Ammon's horn (tissue), 1 donor: ENCODE measurements at regions not wholly inside any gene's neighbourhood (a gene's known extent, or its start where the extent isn't known, plus 50 kb on each side); places are given as distances from the start of the nearest gene placed in this dataset.
"Not testable (repeated sequence)": the region's sequence is repeated elsewhere in the genome, so short reads cannot be mapped to it uniquely, and the experiment has no call there.

Experiments used
- DNase-seq: peaks from one replicate; pipeline ENCODE4 v3.0.0-alpha.2; 2016; ENCODE audit warnings: low spot score

DNA sequence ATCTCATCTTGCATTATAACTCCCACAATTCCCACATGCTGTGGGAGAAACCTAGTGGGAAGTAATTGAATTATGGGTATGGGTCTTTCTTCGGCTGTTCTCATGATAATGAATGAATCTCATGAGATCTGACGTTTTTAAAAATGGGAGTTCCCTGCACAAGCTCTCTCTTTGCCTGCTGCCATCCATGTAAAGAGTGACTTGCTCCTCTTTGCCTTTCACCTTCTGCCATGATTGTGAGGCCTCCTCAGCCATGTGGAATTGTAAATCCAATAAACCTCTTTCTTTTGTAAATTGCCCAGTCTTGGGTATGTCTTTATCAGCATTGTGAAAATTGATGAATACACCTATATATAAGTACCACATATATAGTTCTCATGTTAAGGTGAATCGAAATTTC lies 961.7 kb upstream of the COX7C start:
- DNase-seq: no peak

- DNase-seq: not testable (repeated sequence)
Measured at GRCh38 chr5:85657328-85657727, 960.4 kb upstream of the COX7C start.

- DNase-seq: not testable (repeated sequence)
Measured at GRCh38 chr5:85662969-85663707, 954.6 kb upstream of the COX7C start.

DNA sequence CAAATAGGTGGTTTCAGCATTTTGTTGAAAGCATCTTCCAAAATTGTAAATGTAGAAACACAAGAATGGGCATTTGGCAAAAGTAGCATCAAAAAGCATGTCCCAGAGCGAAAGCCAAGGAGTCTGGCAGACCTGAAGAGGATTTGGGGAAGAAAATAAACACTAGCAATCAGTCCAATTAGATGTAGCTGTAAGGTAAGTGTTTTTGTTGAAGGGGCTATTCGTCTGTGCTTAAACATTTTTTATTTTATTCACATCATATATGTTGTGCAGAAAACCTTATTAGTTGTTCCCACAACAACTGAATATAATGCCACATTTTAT lies 954.1 kb upstream of the COX7C start:
- DNase-seq: no peak

GRCh38 chr5:85670417-85670816 lies 947.3 kb upstream of the COX7C start:
- no peak for DNase-seq

GRCh38 chr5:85671223-85671970 lies 946.3 kb upstream of the COX7C start:
- no peak for DNase-seq

DNA sequence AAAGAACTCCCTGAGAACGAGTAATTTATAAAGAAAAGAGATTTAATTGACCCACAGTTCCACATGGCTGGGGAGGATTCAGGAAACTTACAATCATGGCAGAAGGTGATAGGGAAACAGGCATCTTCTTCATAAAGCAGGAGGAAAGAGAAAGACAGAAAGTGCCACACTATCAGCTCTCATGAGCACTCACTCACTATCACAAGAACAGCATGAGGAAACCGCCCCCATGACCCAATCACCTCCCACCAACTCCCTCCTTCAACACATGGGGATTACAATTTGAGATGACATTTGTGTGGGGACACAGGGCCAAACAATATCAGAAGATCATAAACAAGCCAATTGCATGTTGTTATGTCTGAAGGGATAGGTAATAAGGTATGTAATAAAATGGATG lies 935.9 kb upstream of the COX7C start:
- no peak for DNase-seq

DNA sequence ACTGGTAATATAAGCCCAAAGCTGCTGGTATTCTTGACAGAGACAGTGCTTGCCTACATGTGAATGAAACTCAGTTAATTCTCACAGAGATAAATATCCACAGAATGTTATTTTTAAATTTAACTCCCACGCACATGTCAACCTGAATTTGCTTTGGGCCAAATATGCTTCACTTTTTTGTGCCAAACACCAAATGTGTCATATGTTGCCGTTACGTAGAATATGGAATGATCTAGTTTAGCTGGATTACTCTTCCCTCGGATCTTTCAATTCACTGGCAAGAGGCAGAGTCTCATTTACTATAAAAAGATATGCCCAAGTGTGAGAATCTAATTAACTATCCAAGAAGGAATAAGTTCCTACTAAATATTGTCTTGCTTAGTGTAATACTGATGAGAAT lies 933.4 kb upstream of the COX7C start:
- DNase-seq: no peak

DNA sequence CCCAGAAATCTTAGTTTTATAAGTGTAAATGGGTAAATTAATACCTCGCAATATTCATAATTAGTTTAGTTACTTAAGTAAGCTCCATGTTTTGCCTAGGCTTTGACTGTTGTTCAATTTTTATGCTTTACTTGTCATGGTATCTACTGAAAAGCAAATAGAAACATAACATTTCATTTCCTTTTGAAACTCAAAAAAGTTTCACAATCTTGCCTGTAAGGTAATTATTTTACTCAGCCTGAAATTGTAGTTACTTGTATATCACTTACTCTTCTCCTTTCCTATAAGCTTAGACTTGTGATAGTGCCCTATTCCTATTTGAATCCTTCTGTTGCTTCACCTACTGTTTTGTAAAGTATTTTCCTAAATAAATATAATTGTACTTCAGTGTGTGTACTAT lies 914.4 kb upstream of the COX7C start:
- DNase-seq: no peak

DNA sequence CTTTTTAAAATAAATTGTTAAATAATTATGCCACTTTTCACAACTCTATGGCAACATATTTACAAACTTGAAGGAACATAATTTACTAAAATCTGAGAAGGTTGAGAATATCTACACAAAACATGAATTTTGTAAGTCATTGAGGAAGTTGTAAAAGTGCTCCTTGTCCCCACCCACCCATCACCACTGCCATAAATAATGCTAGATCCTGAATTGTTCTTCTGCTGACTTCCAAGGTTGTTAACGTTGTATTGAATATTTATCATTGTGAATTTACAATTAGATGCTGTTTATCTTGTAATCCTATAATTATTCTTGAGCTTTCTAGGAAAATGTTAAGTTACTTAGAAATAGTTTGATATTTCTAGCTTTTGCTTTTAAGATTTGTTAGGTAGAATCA lies 908.0 kb upstream of the COX7C start:
- no peak for DNase-seq

DNA sequence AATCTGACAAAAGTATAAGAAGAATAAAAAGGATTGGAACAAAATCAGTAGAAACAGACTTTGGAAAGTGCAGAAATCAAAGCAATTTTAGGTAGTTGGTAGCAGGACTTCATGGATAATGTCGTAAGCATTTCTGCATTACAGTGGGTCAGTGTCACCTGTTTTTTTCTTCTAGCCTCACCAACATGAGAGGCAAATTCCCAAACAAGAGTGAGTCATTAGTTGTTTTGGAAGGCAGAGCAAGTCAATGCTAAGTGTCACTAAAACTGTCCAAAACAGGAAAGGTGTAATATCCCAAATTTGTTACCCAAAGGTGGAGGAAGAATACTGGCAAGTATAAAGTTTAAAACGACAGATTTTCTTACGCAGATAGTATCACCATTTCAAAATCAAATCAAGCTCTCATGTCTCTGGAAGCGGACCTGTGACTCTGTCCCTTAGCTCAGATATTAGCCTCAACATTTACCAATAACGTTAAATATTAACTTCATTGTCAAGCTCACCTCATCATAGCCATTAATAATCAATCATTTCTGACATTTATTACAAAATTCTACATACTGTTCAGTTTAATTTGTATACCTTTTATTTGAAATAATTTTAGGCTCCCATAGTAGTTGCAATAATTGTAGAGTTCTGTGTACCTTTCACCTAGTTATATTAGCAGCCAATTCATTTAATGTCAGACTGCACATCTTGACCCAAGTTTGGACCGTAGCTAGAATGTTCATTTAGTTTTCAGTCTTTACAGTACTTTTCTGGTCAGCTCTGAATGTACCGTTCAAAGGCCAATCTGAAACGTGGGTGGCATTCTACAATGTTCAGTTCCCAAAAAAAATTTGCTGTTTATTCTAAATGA lies 901.2 kb upstream of the COX7C start:
- DNase-seq: no peak

GRCh38 chr5:85717203-85717563 lies 900.6 kb upstream of the COX7C start:
- DNase-seq: no peak

DNA sequence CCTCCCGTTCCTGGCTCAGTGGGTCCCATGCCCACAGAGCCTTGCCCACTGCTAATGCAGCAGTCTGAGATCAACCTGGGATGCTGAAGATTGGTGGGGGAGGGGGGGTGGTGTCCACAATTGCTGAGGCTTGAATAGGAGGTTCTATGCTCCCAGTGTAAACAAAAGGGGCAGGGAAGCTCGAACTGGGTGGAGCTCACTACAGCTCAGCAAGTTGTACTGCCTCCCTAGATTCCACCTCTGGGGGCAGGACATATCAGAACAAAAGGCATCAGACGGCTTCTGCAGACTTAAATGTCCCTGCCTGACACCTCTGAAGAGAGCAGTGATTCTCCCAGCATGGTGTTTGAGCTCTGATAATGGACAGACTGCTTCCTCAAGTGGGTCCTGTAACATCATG lies 885.6 kb upstream of the COX7C start:
- DNase-seq: no peak

DNA sequence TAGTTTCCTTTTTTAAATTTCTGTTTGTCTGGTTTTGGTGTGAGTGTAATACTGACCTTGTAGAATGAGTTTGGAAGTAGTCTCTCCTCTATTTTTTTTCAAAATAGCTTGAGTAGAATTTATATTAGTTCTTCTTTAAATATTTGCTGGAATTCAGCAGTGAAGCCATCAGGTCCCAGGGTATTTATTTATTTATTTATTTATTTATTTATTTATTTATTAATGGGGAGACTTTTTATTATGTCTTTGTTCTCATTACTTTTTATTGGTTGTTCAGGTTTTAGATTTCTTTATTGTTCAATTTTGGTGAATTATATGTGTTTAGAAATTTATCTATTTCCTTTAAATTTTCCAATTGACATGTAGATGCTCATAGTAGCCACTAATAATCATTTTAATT lies 875.8 kb upstream of the COX7C start:
- no peak for DNase-seq

DNA sequence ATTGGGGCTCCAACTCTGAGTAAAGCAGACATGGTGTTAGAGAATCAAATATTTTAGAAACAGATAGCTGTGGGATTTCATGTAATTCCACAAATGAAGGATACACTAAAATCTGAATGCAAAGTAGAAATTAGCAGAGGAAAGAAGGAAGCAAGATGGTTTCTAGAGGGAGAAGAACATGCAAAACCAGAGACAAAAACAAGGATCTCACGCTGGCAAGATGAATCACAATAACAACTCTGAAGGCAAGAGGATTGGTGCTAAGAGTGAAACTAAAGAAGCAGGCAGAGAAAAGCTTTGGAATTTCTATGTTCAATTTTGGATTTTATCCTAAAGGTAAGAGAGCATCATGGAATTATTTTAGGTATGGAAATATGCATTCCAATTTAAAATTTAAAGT lies 857.2 kb upstream of the COX7C start:
- DNase-seq: no peak

- no peak for DNase-seq
Measured at GRCh38 chr5:85769347-85769746, 848.4 kb upstream of the COX7C start.

- no peak for DNase-seq
Measured at GRCh38 chr5:85784746-85785145, 833.0 kb upstream of the COX7C start.

- DNase-seq: no peak
Measured at GRCh38 chr5:85813146-85813545, 804.6 kb upstream of the COX7C start.

- no peak for DNase-seq
Measured at GRCh38 chr5:85814596-85814995, 803.1 kb upstream of the COX7C start.

- no peak for DNase-seq
Measured at GRCh38 chr5:85823462-85824426, 794.0 kb upstream of the COX7C start.

GRCh38 chr5:85838781-85839180 lies 779.0 kb upstream of the COX7C start:
- peak; percentile 3 for DNase-seq

- DNase-seq: no peak
Measured at GRCh38 chr5:85841653-85842052, 776.1 kb upstream of the COX7C start.
